ENCODE measurements at regions not wholly inside any gene's neighbourhood (a gene's known extent, or its start where the extent isn't known, plus 50 kb on each side); places are given as distances from the start of the nearest gene placed in this dataset.

DNA sequence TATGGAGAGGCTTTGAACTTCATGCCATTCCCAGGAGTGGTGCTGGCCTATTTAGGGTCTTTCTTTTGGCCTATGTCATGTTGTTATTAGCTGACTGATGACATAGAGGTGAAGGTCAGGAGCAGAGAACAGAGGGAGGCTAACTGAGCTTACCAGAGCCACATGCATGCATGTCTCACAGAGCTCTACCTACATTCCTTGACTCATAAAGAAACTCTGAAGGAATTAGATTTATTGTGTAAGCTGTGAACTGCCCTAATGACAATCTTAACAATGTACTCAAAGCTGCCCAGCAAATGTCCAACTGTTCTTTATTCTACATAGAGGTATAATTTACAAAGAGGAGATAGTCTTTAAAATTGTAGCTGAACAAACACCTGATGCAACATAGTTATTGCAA, 192.7 kb upstream of the CNR1 start:
- TF ChIP-seq ETS1 (IDR thresholded peaks at IDR 0.05), result no peak
- TF ChIP-seq EZH2phosphoT487 (IDR thresholded peaks at IDR 0.05; ENCODE audit: unreplicated experiment), result no peak
- TF ChIP-seq ZNF114 (CRISPR knock-in tag; IDR thresholded peaks at IDR 0.05), result no peak
- no peak for TF ChIP-seq ZNF331 (CRISPR knock-in tag; IDR thresholded peaks at IDR 0.05; ENCODE audit: low read depth)
- no peak for TF ChIP-seq JUNB (IDR thresholded peaks at IDR 0.05; ENCODE audit: unreplicated experiment)
- TF ChIP-seq NANOG (IDR thresholded peaks at IDR 0.05; ENCODE audit: borderline replicate concordance), result no peak
- TF ChIP-seq, protein P1, sequence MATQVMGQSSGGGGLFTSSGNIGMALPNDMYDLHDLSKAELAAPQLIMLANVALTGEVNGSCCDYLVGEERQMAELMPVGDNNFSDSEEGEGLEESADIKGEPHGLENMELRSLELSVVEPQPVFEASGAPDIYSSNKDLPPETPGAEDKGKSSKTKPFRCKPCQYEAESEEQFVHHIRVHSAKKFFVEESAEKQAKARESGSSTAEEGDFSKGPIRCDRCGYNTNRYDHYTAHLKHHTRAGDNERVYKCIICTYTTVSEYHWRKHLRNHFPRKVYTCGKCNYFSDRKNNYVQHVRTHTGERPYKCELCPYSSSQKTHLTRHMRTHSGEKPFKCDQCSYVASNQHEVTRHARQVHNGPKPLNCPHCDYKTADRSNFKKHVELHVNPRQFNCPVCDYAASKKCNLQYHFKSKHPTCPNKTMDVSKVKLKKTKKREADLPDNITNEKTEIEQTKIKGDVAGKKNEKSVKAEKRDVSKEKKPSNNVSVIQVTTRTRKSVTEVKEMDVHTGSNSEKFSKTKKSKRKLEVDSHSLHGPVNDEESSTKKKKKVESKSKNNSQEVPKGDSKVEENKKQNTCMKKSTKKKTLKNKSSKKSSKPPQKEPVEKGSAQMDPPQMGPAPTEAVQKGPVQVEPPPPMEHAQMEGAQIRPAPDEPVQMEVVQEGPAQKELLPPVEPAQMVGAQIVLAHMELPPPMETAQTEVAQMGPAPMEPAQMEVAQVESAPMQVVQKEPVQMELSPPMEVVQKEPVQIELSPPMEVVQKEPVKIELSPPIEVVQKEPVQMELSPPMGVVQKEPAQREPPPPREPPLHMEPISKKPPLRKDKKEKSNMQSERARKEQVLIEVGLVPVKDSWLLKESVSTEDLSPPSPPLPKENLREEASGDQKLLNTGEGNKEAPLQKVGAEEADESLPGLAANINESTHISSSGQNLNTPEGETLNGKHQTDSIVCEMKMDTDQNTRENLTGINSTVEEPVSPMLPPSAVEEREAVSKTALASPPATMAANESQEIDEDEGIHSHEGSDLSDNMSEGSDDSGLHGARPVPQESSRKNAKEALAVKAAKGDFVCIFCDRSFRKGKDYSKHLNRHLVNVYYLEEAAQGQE (IDR thresholded peaks at IDR 0.05; ENCODE audit: unreplicated experiment), result no peak
- TF ChIP-seq CREB1 (CRISPR knock-in tag; IDR thresholded peaks at IDR 0.05; ENCODE audit: low read depth), result no peak
- no peak for TF ChIP-seq POLR2AphosphoS5 (IDR thresholded peaks at IDR 0.05; ENCODE audit: low read depth)
- TF ChIP-seq STAT1 (IDR thresholded peaks at IDR 0.05; ENCODE audit: unreplicated experiment), result no peak
- TF ChIP-seq, protein P2, sequence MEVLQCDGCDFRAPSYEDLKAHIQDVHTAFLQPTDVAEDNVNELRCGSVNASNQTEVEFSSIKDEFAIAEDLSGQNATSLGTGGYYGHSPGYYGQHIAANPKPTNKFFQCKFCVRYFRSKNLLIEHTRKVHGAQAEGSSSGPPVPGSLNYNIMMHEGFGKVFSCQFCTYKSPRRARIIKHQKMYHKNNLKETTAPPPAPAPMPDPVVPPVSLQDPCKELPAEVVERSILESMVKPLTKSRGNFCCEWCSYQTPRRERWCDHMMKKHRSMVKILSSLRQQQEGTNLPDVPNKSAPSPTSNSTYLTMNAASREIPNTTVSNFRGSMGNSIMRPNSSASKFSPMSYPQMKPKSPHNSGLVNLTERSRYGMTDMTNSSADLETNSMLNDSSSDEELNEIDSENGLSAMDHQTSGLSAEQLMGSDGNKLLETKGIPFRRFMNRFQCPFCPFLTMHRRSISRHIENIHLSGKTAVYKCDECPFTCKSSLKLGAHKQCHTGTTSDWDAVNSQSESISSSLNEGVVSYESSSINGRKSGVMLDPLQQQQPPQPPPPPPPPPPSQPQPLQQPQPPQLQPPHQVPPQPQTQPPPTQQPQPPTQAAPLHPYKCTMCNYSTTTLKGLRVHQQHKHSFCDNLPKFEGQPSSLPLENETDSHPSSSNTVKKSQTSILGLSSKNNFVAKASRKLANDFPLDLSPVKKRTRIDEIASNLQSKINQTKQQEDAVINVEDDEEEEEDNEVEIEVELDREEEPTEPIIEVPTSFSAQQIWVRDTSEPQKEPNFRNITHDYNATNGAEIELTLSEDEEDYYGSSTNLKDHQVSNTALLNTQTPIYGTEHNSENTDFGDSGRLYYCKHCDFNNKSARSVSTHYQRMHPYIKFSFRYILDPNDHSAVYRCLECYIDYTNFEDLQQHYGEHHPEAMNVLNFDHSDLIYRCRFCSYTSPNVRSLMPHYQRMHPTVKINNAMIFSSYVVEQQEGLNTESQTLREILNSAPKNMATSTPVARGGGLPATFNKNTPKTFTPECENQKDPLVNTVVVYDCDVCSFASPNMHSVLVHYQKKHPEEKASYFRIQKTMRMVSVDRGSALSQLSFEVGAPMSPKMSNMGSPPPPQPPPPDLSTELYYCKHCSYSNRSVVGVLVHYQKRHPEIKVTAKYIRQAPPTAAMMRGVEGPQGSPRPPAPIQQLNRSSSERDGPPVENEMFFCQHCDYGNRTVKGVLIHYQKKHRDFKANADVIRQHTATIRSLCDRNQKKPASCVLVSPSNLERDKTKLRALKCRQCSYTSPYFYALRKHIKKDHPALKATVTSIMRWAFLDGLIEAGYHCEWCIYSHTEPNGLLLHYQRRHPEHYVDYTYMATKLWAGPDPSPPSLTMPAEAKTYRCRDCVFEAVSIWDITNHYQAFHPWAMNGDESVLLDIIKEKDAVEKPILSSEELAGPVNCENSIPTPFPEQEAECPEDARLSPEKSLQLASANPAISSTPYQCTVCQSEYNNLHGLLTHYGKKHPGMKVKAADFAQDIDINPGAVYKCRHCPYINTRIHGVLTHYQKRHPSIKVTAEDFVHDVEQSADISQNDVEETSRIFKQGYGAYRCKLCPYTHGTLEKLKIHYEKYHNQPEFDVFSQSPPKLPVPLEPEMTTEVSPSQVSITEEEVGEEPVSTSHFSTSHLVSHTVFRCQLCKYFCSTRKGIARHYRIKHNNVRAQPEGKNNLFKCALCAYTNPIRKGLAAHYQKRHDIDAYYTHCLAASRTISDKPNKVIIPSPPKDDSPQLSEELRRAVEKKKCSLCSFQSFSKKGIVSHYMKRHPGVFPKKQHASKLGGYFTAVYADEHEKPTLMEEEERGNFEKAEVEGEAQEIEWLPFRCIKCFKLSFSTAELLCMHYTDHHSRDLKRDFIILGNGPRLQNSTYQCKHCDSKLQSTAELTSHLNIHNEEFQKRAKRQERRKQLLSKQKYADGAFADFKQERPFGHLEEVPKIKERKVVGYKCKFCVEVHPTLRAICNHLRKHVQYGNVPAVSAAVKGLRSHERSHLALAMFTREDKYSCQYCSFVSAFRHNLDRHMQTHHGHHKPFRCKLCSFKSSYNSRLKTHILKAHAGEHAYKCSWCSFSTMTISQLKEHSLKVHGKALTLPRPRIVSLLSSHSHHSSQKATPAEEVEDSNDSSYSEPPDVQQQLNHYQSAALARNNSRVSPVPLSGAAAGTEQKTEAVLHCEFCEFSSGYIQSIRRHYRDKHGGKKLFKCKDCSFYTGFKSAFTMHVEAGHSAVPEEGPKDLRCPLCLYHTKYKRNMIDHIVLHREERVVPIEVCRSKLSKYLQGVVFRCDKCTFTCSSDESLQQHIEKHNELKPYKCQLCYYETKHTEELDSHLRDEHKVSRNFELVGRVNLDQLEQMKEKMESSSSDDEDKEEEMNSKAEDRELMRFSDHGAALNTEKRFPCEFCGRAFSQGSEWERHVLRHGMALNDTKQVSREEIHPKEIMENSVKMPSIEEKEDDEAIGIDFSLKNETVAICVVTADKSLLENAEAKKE (CRISPR knock-in tag; IDR thresholded peaks at IDR 0.05), result no peak
- TF ChIP-seq EZH2 (IDR thresholded peaks at IDR 0.05; ENCODE audit: low read depth, unreplicated experiment), result no peak
- TF ChIP-seq, protein P3, sequence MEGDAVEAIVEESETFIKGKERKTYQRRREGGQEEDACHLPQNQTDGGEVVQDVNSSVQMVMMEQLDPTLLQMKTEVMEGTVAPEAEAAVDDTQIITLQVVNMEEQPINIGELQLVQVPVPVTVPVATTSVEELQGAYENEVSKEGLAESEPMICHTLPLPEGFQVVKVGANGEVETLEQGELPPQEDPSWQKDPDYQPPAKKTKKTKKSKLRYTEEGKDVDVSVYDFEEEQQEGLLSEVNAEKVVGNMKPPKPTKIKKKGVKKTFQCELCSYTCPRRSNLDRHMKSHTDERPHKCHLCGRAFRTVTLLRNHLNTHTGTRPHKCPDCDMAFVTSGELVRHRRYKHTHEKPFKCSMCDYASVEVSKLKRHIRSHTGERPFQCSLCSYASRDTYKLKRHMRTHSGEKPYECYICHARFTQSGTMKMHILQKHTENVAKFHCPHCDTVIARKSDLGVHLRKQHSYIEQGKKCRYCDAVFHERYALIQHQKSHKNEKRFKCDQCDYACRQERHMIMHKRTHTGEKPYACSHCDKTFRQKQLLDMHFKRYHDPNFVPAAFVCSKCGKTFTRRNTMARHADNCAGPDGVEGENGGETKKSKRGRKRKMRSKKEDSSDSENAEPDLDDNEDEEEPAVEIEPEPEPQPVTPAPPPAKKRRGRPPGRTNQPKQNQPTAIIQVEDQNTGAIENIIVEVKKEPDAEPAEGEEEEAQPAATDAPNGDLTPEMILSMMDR (conservative IDR thresholded peaks at IDR 0.05; ENCODE audit: low read depth in 2 of 2), result no peak
- no peak for DNase-seq (ENCODE audit: low spot score)
- Mint-ChIP-seq H3K4me3 (no peak overlapping the region), H3K9me3 (peaks cover 3% of the 10 kb centered on the region; the same call in 2 of the 3 replicates), H3K36me3 (ENCODE audit: low read depth) (no peaks in the 10 kb centered on the region), H3K4me1 (peaks cover 4% of the 10 kb centered on the region; the same call in 1 of the 3 replicates), H3K27ac (no peak overlapping the region), H3K27me3 (ENCODE audit: insufficient read depth, low read depth, poor library complexity) (no peaks in the 10 kb centered on the region)
- Histone ChIP-seq H3K27ac (ENCODE audit: low read depth) (no peak overlapping the region), H4K20me1 (replicated peaks; ENCODE audit: insufficient read depth) (no peaks in the 10 kb centered on the region), H3K79me2 (replicated peaks; ENCODE audit: insufficient read depth) (no peaks in the 10 kb centered on the region), H3K27me3 (ENCODE audit: insufficient read depth) (no peaks in the 10 kb centered on the region), H3K36me3 (ENCODE audit: insufficient read depth) (no peaks in the 10 kb centered on the region), H3K4me2 (no peak overlapping the region), H3K9me2 (ENCODE audit: insufficient read depth) (peaks cover 13% of the 10 kb centered on the region; the same call in 1 of the 2 replicates), H2AFZ (no peak overlapping the region), H3K4me1 (ENCODE audit: insufficient read depth) (peaks cover 13% of the 10 kb centered on the region), H3K4me3 (no peak overlapping the region), H3F3A (replicated peaks; ENCODE audit: low read depth) (no peaks in the 10 kb centered on the region)
- no peak for ATAC-seq
